Uterus (tissue), 3 donors: ENCODE measurements at regions not wholly inside any gene's neighbourhood (a gene's known extent, or its start where the extent isn't known, plus 50 kb on each side); places are given as distances from the start of the nearest gene placed in this dataset.

Experiments
- DNase-seq, 2 donors: peaks; one replicate each; pipeline ENCODE4 v3.0.0-alpha.2; 2019 to 2020
- H3K27ac ChIP-seq, 2 donors: fragments of 200-600 bp; sonication (generic); 1 replicate in 1 of 2; 2 replicates in 1 of 2; pipeline ENCODE4 v1.5.1; 2016 to 2018
- H3K27me3 ChIP-seq, 2 donors: fragments of 200-600 bp; sonication (generic); one replicate each; pipeline ENCODE4 v1.5.1; 2018 to 2019; ENCODE audit warnings: control low read depth in 1 of 2
- H3K36me3 ChIP-seq, 2 donors: fragments of 200-600 bp; sonication (generic); one replicate each; pipeline ENCODE4 v1.5.1; 2019; ENCODE audit warnings: control low read depth in 1 of 2
- H3K4me1 ChIP-seq, 2 donors: fragments of 200-600 bp; sonication (generic); one replicate each; pipeline ENCODE4 v1.5.1; 2018 to 2019; ENCODE audit warnings: control low read depth in 1 of 2
- H3K4me3 ChIP-seq, 2 donors: fragments of 200-600 bp; sonication (generic); 1 replicate in 1 of 2; 2 replicates in 1 of 2; pipeline ENCODE4 v1.5.1; 2018 to 2019; ENCODE audit warnings: mild to moderate bottlenecking in 1 of 2
- H3K9me3 ChIP-seq, 2 donors: fragments of 200-600 bp; sonication (generic); one replicate each; pipeline ENCODE4 v1.5.1; 2019; ENCODE audit warnings: control low read depth in 1 of 2
- CTCF ChIP-seq, 4 experiments: fragments of 200-600 bp in 2 of 4; fragments of 450-650 bp in 2 of 4; sonication (generic) in 2 of 4; IDR thresholded peaks; one replicate each; pipeline ENCODE4 v1.5.1; 2016 to 2019; ENCODE audit warnings: antibody characterized with exemption in 4 of 4, mild to moderate bottlenecking in 2 of 4, moderate library complexity in 1 of 4
- POLR2A ChIP-seq, 2 donors: fragments of 450-650 bp; IDR thresholded peaks; one replicate each; pipeline ENCODE4 v1.6.1; 2016; ENCODE audit warnings: antibody characterized with exemption in 2 of 2, mild to moderate bottlenecking in 1 of 2, moderate library complexity in 1 of 2
- intact Hi-C: fragments of 100-400 bp; cut with DNase I; formaldehyde crosslinking; loops from one replicate; pipeline ENCODE4 v1.15.1; 2023; ENCODE audit warnings: low total_unique reads
- donor health status: DM: yes; HTN: yes; CAD: no.

GRCh38 chr4:84441758-84442377, 57.2 kb downstream of the NKX6-1 start:
- no peak for TF ChIP-seq POLR2A (IDR thresholded peaks at IDR 0.05)
- no peak for TF ChIP-seq CTCF (IDR thresholded peaks at IDR 0.05)
- H3K36me3 ChIP-seq = no peaks in the 10 kb centered on the region
- H3K27ac ChIP-seq = no peak overlapping the region
- DNase-seq = no peak
- H3K4me1 ChIP-seq = no peaks in the 10 kb centered on the region
- no peak overlapping the region for H3K4me3 ChIP-seq
- H3K27me3 ChIP-seq = no peaks in the 10 kb centered on the region
- no peaks in the 10 kb centered on the region for H3K9me3 ChIP-seq
- intact Hi-C loops = no loop called here

GRCh38 chr4:84439996-84440395, 59.1 kb downstream of the NKX6-1 start:
- Histone ChIP-seq H3K9me3 (no peaks in the 10 kb centered on the region), H3K27me3 (no peaks in the 10 kb centered on the region), H3K36me3 (no peaks in the 10 kb centered on the region), H3K4me1 (no peaks in the 10 kb centered on the region), H3K27ac (no peak overlapping the region), H3K4me3 (no peak overlapping the region)
- intact Hi-C loops = no loop called here
- TF ChIP-seq CTCF (IDR thresholded peaks at IDR 0.05) = no peak
- no peak for TF ChIP-seq POLR2A (IDR thresholded peaks at IDR 0.05)
- DNase-seq = no peak

- intact Hi-C loops = no loop called here
- Histone ChIP-seq H3K27ac (no peak overlapping the region), H3K4me1 (no peaks in the 10 kb centered on the region), H3K36me3 (no peaks in the 10 kb centered on the region), H3K27me3 (no peaks in the 10 kb centered on the region), H3K4me3 (no peak overlapping the region), H3K9me3 (no peaks in the 10 kb centered on the region)
- TF ChIP-seq CTCF (IDR thresholded peaks at IDR 0.05) (no peak), POLR2A (IDR thresholded peaks at IDR 0.05) (no peak)
- DNase-seq = no peak
Observed at GRCh38 chr4:84436812-84437211, 62.3 kb downstream of the NKX6-1 start.

GRCh38 chr4:84434344-84434743, 64.7 kb downstream of the NKX6-1 start:
- H3K4me1 ChIP-seq = no peaks in the 10 kb centered on the region
- TF ChIP-seq POLR2A (IDR thresholded peaks at IDR 0.05) = no peak
- no peak for TF ChIP-seq CTCF (IDR thresholded peaks at IDR 0.05)
- no peak overlapping the region for H3K4me3 ChIP-seq
- no peaks in the 10 kb centered on the region for H3K9me3 ChIP-seq
- no peak overlapping the region for H3K27ac ChIP-seq
- DNase-seq = no peak
- intact Hi-C loops = no loop called here
- H3K27me3 ChIP-seq = no peaks in the 10 kb centered on the region
- H3K36me3 ChIP-seq = no peaks in the 10 kb centered on the region

GRCh38 chr4:84433633-84434222, 65.4 kb downstream of the NKX6-1 start:
- no peaks in the 10 kb centered on the region for H3K4me1 ChIP-seq
- H3K27ac ChIP-seq = no peak overlapping the region
- intact Hi-C loops = no loop called here
- TF ChIP-seq POLR2A (IDR thresholded peaks at IDR 0.05) (no peak), CTCF (IDR thresholded peaks at IDR 0.05) (no peak)
- no peaks in the 10 kb centered on the region for H3K27me3 ChIP-seq
- no peaks in the 10 kb centered on the region for H3K36me3 ChIP-seq
- no peak overlapping the region for H3K4me3 ChIP-seq
- no peak for DNase-seq
- H3K9me3 ChIP-seq = no peaks in the 10 kb centered on the region
